B cell (primary cell): ENCODE measurements at regions not wholly inside any gene's neighbourhood (a gene's known extent, or its start where the extent isn't known, plus 50 kb on each side); places are given as distances from the start of the nearest gene placed in this dataset.

ENCODE experiments used
- ATAC-seq: fragments of 200-7000 bp; cut with Tn5 transposase; one replicate; pipeline ENCODE4 v1.10.0; 2021; ENCODE audit warnings: low read depth, mild to moderate bottlenecking, moderate number of reproducible peaks, moderate library complexity
- CTCF ChIA-PET: fragments of 350-600 bp; sonication (Branson Sonifier 250); formaldehyde crosslinking; loops from one replicate; lab custom pipeline; 2021; ENCODE audit warnings: antibody characterized with exemption, inconsistent platforms; lab: Charles Lee
- POLR2A ChIA-PET: fragments of 350-600 bp; sonication (Branson Sonifier 250); formaldehyde crosslinking; loops from one replicate; lab custom pipeline; 2021; ENCODE audit warnings: antibody characterized with exemption; lab: Charles Lee
- DNase-seq: peaks from one replicate; pipeline ENCODE4 v3.0.0; 2013
- H2AFZ ChIP-seq: 2 replicates; pipeline ENCODE4 v1.6.1; 2012; ENCODE audit warnings: mild to moderate bottlenecking, low read depth, low read length; ENCODE audit not compliant: insufficient read depth, poor library complexity, severe bottlenecking
- H3K27ac ChIP-seq, 2 donors: 1 replicate in 1 of 2; 2 replicates in 1 of 2; pipeline ENCODE4 v1.5.1; 2012 to 2013; ENCODE audit warnings: low read length in 2 of 2, mild to moderate bottlenecking in 2 of 2, moderate library complexity in 1 of 2
- H3K27me3 ChIP-seq, 4 experiments: fragments of 200-600 bp in 1 of 4; sonication (generic) in 1 of 4; replicated peaks in 1 of 4; 1 replicate in 2 of 4; 2 replicates in 2 of 4; pipeline versions ENCODE4 v1.6.1 to v1.7.0; 2013 to 2016; ENCODE audit warnings: low read length in 3 of 4, mild to moderate bottlenecking in 2 of 4, mixed read lengths in 1 of 4, moderate library complexity in 1 of 4; ENCODE audit not compliant: insufficient read depth in 4 of 4, control insufficient read depth in 3 of 4; ENCODE audit errors: control extremely low read depth in 1 of 4
- H3K36me3 ChIP-seq, 2 experiments: replicated peaks in 1 of 2; 1 replicate in 1 of 2; 2 replicates in 1 of 2; pipeline versions ENCODE4 v1.6.1 to v1.7.1; 2013; ENCODE audit warnings: low read length in 1 of 2; ENCODE audit not compliant: insufficient read depth in 2 of 2, control insufficient read depth in 1 of 2; ENCODE audit errors: control extremely low read depth in 1 of 2, extremely low read depth in 1 of 2
- H3K4me1 ChIP-seq, 2 donors: fragments of 200-600 bp in 1 of 2; sonication (generic) in 1 of 2; 1 replicate in 1 of 2; 2 replicates in 1 of 2; pipeline versions ENCODE4 v1.5.1 to v1.6.1; 2013 to 2017; ENCODE audit warnings: low read length in 2 of 2; ENCODE audit not compliant: control insufficient read depth in 2 of 2, insufficient read depth in 2 of 2
- H3K4me2 ChIP-seq: replicated peaks from 2 replicates; pipeline ENCODE3; 2012; ENCODE audit warnings: mild to moderate bottlenecking, low read depth, low read length; ENCODE audit not compliant: poor library complexity, severe bottlenecking
- H3K4me3 ChIP-seq, 5 experiments: fragments of 200-600 bp in 1 of 5; sonication (generic) in 1 of 5; 1 replicate in 3 of 5; 2 replicates in 2 of 5; pipeline versions ENCODE4 v1.5.1 to v1.7.0; 2011 to 2016; ENCODE audit warnings: low read length in 4 of 5, mild to moderate bottlenecking in 4 of 5, low read depth in 2 of 5, control low read depth in 1 of 5, moderate library complexity in 1 of 5; ENCODE audit not compliant: insufficient read depth in 1 of 5; ENCODE audit errors: control extremely low read depth in 1 of 5, extremely low read depth in 1 of 5
- H3K79me2 ChIP-seq: fragments of 200-600 bp; sonication (generic); one replicate; pipeline ENCODE4 v1.6.0; 2016; ENCODE audit warnings: low read length; ENCODE audit not compliant: control insufficient read depth, insufficient read depth
- H3K9ac ChIP-seq: fragments of 200-600 bp; sonication (generic); 2 replicates; pipeline ENCODE4 v1.6.1; 2017; ENCODE audit warnings: mild to moderate bottlenecking, low read length, moderate library complexity
- H3K9me3 ChIP-seq, 3 donors: one replicate each; pipeline versions ENCODE4 v1.6.1 to v1.7.1; 2013; ENCODE audit warnings: low read length in 2 of 3; ENCODE audit not compliant: control insufficient read depth in 2 of 3, insufficient read depth in 1 of 3; ENCODE audit errors: control extremely low read depth in 1 of 3
- H4K20me1 ChIP-seq: 2 replicates; pipeline ENCODE4 v1.6.0; 2012; ENCODE audit warnings: mild to moderate bottlenecking, low read length; ENCODE audit not compliant: insufficient read depth, control insufficient read depth, poor library complexity, severe bottlenecking
- H3K27ac Mint-ChIP-seq: one replicate; pipeline ENCODE4 v1.8.0; 2021; ENCODE audit warnings: mixed read lengths
- H3K27me3 Mint-ChIP-seq: one replicate; pipeline ENCODE4 v1.8.0; 2021; ENCODE audit warnings: mixed read lengths
- H3K4me1 Mint-ChIP-seq: one replicate; pipeline ENCODE4 v1.8.0; 2021; ENCODE audit warnings: mixed read lengths
- H3K4me3 Mint-ChIP-seq: one replicate; pipeline ENCODE4 v1.8.0; 2021; ENCODE audit warnings: mixed read lengths
- H3K9me3 Mint-ChIP-seq: one replicate; pipeline ENCODE4 v1.8.0; 2022; ENCODE audit warnings: mixed read lengths; ENCODE audit not compliant: insufficient read depth
- EZH2 ChIP-seq: IDR thresholded peaks from 2 replicates; pipeline ENCODE4 v1.6.1; 2012; ENCODE audit warnings: borderline replicate concordance, low read depth, mild to moderate bottlenecking, moderate library complexity, low read length; ENCODE audit not compliant: insufficient read depth, poor library complexity, severe bottlenecking
- WGBS: methylation state at CpG from one replicate; pipeline ENCODE4 v1.1.5; 2013; ENCODE audit warnings: missing lambda C conversion rate; ENCODE audit not compliant: insufficient coverage; 5-methylcytosine and 5-hydroxymethylcytosine counted together
- intact Hi-C: fragments of 100-400 bp; cut with micrococcal nuclease; formaldehyde crosslinking; loops from one replicate; pipeline ENCODE4 v1.10.0; 2022
- TF ChIP-seq, protein P1 (sequence below): fragments of 200-600 bp; IDR thresholded peaks from one replicate; pipeline ENCODE4 v1.8.0; 2022; ENCODE audit warnings: antibody characterized with exemption, mild to moderate bottlenecking

DNA sequence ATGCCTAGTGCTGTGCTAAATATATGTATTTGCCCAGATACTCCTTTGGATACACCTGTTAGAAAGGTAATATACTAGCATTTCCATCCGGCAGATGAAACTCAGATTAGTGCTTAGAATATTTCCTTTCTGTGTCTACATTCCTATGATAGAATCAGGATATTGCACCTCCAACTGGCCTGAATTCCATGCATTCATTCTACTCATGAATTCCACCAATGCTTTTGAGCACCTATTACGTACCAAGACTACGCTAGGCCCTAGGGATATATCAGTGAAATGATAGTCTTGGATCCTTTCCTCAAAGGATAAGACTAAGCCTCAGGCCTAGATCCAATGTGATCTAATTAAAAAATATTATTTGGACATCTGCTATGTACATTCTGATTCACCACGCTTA lies 223.8 kb upstream of the SERP2 start:
- Mint-ChIP-seq H3K27ac (no peak overlapping the region), H3K4me1 (peaks cover 19% of the 10 kb centered on the region), H3K27me3 (peaks cover 4% of the 10 kb centered on the region), H3K9me3 (no peaks in the 10 kb centered on the region), H3K4me3 (no peak overlapping the region)
- ATAC-seq: no peak
- H3K27ac ChIP-seq: no peak overlapping the region
- POLR2A ChIA-PET: no interaction called here
- H3K4me1 ChIP-seq: peaks cover 11 to 12% of the 10 kb centered on the region in 2 donors
- H2AFZ ChIP-seq: no peak overlapping the region
- no peak for DNase-seq
- WGBS: 100% methylated on average over 1 of the region's 4 CpGs
- H3K27me3 ChIP-seq: no peaks in the 10 kb centered on the region
- no peak overlapping the region for H3K4me3 ChIP-seq
- no peaks in the 10 kb centered on the region for H3K36me3 ChIP-seq
- H3K9me3 ChIP-seq: no peaks in the 10 kb centered on the region
- H3K4me2 ChIP-seq: no peak overlapping the region
- no peak overlapping the region for H3K9ac ChIP-seq
- intact Hi-C loops: no loop called here
- H4K20me1 ChIP-seq: no peaks in the 10 kb centered on the region
- no peak for TF ChIP-seq EZH2
- TF ChIP-seq, protein P1, sequence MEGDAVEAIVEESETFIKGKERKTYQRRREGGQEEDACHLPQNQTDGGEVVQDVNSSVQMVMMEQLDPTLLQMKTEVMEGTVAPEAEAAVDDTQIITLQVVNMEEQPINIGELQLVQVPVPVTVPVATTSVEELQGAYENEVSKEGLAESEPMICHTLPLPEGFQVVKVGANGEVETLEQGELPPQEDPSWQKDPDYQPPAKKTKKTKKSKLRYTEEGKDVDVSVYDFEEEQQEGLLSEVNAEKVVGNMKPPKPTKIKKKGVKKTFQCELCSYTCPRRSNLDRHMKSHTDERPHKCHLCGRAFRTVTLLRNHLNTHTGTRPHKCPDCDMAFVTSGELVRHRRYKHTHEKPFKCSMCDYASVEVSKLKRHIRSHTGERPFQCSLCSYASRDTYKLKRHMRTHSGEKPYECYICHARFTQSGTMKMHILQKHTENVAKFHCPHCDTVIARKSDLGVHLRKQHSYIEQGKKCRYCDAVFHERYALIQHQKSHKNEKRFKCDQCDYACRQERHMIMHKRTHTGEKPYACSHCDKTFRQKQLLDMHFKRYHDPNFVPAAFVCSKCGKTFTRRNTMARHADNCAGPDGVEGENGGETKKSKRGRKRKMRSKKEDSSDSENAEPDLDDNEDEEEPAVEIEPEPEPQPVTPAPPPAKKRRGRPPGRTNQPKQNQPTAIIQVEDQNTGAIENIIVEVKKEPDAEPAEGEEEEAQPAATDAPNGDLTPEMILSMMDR: no peak
- H3K79me2 ChIP-seq: no peaks in the 10 kb centered on the region
- CTCF ChIA-PET: no interaction called here

GRCh38 chr13:44151474-44151873 lies 222.2 kb upstream of the SERP2 start:
- DNase-seq (no peak), ATAC-seq (no peak)
- Histone ChIP-seq H3K4me3 (no peak overlapping the region), H3K9me3 (no peaks in the 10 kb centered on the region), H3K9ac (no peak overlapping the region), H3K4me1 (peaks cover 4% of the 10 kb centered on the region in 2 donors), H3K36me3 (no peaks in the 10 kb centered on the region), H3K27ac (no peak overlapping the region), H2AFZ (no peak overlapping the region), H3K79me2 (no peaks in the 10 kb centered on the region), H3K4me2 (no peak overlapping the region), H4K20me1 (no peaks in the 10 kb centered on the region), H3K27me3 (no peaks in the 10 kb centered on the region)
- ChIA-PET POLR2A (no interaction called here), CTCF (no interaction called here)
- TF ChIP-seq EZH2: no peak
- TF ChIP-seq, protein P1: no peak
- no peak overlapping the region for H3K4me3 Mint-ChIP-seq
- peaks cover 9% of the 10 kb centered on the region for H3K4me1 Mint-ChIP-seq
- H3K27ac Mint-ChIP-seq: no peak overlapping the region
- intact Hi-C loops: no loop called here
- H3K27me3 Mint-ChIP-seq: peaks cover 13% of the 10 kb centered on the region
- 96% methylated on average over 2 of the region's 2 CpGs for WGBS
- no peaks in the 10 kb centered on the region for H3K9me3 Mint-ChIP-seq
